AG09319 (cell line): ENCODE measurements at regions not wholly inside any gene's neighbourhood (a gene's known extent, or its start where the extent isn't known, plus 50 kb on each side); places are given as distances from the start of the nearest gene placed in this dataset.

Source experiments
- DNase-seq: peaks from one replicate; pipeline ENCODE4 v3.0.0-alpha.2; 2010; ENCODE audit warnings: low read depth; ENCODE audit errors: extremely low read depth
- TF ChIP-seq, protein P1 (sequence below): IDR thresholded peaks from 2 replicates; pipeline ENCODE4 v1.5.1; 2011; ENCODE audit warnings: low read depth, mild to moderate bottlenecking, inconsistent platforms, low read length, moderate library complexity

DNA sequence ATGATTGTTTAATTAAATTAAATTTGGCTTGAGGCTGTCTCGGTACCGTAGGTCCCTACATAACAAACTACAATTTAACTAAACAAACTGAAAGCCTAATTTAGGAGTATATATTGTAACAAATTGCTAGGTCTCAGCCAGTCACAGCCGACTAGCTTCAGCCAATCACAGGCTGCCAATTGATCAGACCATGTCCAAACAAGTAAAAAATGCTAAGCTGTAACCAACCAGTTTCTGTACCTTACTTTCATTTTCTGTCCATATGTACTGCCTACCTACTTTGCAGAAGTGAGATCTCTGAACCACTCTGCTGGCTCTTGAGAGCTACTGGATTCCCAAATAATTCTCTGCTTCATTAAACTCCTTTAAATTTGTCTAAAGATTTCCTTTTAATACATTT, 648.0 kb upstream of the GJE1 start:
- DNase-seq, result no peak
- TF ChIP-seq, protein P1, sequence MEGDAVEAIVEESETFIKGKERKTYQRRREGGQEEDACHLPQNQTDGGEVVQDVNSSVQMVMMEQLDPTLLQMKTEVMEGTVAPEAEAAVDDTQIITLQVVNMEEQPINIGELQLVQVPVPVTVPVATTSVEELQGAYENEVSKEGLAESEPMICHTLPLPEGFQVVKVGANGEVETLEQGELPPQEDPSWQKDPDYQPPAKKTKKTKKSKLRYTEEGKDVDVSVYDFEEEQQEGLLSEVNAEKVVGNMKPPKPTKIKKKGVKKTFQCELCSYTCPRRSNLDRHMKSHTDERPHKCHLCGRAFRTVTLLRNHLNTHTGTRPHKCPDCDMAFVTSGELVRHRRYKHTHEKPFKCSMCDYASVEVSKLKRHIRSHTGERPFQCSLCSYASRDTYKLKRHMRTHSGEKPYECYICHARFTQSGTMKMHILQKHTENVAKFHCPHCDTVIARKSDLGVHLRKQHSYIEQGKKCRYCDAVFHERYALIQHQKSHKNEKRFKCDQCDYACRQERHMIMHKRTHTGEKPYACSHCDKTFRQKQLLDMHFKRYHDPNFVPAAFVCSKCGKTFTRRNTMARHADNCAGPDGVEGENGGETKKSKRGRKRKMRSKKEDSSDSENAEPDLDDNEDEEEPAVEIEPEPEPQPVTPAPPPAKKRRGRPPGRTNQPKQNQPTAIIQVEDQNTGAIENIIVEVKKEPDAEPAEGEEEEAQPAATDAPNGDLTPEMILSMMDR, result no peak

DNA sequence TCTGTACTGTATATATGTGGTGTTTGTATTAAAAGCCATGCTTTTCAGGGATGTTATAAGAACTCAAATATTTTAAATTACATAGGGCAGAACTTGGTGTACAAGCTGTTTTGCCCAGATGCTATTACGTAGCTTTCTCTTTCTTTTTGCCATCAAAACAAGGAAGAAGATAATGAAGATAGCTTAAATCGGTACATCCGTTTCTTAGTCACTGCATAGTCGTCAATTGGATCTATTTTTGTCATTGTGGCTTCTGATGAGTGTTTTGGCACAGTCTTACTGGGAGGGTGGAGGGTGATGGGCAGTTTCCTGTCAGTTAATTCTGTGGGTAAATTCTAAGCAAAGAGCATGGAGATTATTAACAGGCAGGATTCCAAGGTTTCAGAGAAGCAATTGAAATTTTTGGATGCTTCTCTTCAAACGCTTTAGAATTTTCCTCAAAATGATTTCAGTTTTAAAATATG, 649.1 kb upstream of the GJE1 start:
- DNase-seq, result peak; percentile 61
- TF ChIP-seq, protein P1, result no peak

DNA sequence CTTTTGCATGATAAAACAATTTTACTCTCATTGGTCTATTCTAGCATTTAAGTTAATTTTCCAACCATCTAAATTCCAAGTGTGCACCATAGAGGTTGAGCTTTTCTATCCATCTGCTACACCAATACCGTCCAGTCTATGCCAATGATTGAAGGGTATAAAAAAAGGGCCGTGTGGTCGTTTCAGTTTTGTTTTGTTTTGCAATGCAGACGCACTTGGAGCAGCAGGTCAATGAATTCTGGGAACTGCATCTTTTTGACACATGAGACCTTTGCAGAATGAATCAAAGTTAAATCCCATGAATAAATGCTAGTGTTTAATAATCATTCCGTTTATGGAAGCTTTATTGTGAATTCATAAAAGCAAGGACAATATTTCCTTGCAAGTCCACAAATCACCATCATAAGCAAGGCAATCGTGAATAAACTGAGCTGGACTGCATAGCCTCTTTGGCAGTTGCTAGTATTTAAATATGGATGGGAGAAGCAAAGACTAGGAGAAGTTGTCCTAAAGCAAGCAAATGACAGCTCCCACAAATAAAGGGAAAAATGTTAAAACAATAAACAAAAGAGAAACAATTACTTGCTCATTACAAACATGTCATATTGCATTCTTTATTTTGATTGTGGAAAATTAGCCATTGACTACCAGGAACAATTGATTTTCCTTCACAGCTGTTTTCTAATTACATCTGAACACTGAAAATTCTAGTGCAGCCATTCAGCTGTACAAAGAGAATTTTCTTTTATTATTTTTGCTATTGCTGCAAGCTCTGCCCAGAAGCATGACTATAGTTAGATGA, 649.7 kb upstream of the GJE1 start:
- TF ChIP-seq, protein P1, result no peak
- DNase-seq, result no peak

DNA sequence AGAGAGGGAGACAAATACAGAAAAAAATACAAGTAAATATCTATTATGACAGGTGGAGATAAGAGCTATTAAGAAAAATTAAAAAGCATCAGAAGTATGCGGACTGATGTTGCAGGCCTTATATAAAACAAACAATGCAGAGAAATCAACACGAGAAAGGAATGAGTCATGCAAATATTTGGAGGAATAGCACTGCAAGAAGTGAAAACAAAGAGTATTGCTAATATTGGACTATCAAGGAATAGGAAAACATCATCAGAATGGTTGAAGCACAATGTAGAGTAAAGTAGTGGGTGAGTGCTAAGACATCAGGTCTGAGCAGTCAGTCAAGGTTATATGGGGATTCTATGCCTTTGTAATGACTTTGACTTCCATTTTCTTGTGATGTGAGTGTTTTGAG, 657.5 kb upstream of the GJE1 start:
- DNase-seq, result no peak
- TF ChIP-seq, protein P1, result no peak

DNA sequence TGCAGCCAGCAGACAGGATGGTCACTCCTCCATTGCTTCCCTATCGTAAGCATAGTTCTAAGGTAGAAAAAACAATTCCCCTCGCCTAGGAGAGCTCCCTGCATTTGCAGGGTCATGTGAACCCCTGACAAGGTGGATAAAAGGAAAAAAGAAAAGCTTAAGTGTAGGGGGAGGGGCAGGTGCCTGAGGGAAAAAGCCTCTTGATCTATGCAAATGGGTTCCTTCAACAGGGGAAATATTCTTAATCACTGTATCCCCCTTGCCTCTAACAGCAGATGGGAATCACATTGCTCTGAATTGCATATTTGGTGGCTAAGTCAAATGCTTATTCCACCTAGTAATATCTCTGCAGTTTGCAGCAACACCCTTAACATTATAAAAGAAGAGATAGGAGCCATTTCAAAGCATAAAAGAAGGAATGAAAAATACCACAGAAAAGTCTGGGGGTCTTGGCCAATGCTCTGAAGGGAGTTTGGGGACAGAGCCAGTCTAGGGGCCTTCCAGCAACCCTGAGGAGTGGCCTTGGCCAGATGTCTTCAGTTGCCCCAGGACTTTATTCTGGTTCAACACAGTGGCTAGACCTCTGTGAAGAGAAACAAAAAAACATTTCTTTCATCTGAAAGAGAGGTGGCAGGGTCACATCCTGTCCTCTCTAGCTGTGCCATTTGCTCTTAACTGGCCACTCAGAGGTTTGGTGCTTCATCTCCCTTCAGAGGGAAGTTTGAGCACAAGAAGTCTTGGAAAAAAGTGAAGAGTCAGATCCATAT, 660.4 kb upstream of the GJE1 start:
- TF ChIP-seq, protein P1, result no peak

DNA sequence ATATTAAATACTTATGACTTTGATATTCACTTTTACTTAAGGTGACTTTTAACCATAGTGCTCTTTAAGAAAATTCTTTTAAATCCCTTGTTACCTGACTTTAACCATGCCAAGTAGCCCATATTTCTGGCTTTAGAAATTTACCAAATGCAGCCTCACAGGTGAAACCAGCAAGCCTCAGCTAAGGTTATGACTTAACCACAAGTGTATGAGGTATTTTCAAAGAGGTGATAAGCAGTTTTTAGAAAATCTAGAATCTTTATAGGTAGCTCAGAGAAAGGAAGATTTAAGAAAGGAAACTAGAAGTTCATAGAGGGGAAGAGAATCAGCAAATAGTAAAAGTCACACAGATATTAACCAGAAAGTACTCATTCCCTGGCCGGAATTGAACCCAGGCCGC, 661.9 kb upstream of the GJE1 start:
- TF ChIP-seq, protein P1, result no peak
- DNase-seq, result no peak

More for the DNA sequence above, 660.4 kb upstream of the GJE1 start:
- no peak for DNase-seq

DNA sequence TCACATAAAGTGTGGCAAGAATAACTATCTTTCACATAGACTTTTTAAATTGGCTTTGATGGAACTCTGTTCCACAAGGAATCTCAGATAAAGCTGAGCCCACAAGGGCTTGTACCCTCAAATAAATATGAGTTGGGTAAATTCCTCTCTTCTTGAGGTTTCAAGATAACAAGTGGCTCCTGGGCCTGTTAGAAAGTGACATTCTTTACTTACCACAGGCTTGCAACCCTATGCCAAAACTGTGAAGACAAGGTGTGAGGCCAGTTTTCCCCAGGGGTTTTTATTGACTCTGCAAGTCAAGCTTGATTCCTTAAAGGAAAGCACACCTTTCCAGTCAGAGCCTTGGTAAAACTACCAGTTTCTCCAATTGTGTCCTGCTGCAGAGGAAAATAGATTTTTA, 664.8 kb upstream of the GJE1 start:
- TF ChIP-seq, protein P1, result no peak
- no peak for DNase-seq
